GM18861 (cell line): ENCODE measurements at regions not wholly inside any gene's neighbourhood (a gene's known extent, or its start where the extent isn't known, plus 50 kb on each side); places are given as distances from the start of the nearest gene placed in this dataset.

ENCODE experiments used
- ATAC-seq: cut with Tn5 transposase; IDR thresholded peaks from one replicate; pipeline ENCODE4 v1.9.1; 2021; ENCODE audit not compliant: unreplicated experiment

DNA sequence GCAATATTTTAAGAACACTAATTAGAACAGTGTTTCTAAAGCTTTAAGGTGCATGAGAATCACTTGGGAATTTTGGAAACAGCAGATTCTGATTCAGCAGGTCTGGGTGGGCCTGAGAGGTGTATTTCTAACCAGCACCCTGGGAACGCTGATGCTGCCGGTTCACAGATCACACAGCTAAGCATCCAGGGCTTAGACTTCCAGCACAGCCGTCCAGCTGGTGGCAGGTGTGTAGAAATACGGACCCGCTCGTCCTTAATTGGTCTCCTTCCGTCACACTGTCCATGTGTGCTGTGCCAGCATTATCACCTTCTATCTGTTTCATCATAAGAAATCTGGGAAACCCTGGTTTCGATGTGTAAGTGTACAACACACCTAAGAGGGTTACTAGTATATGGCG is 1029.0 kb downstream of the EFNB2 start:
- no peak for ATAC-seq

DNA sequence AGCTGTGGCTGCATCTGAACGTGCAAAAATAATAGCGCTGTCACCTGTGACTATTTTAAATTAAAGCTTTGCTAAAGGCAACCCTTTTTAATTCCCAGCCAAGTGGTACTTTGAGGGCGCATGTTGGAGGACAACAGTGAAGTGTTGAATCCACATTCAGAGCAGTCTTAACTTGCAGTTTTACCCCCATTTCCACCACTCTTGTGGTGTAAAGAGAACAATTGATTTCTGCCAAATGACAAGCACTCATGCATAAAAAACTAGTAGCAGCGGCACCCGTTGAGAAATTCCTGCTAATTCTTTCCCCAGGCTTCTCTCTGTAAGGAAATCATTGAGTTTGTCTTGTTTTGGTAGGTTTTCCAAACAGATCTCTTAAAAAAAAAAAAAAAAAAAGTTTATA is 1033.3 kb downstream of the EFNB2 start:
- no peak for ATAC-seq

DNA sequence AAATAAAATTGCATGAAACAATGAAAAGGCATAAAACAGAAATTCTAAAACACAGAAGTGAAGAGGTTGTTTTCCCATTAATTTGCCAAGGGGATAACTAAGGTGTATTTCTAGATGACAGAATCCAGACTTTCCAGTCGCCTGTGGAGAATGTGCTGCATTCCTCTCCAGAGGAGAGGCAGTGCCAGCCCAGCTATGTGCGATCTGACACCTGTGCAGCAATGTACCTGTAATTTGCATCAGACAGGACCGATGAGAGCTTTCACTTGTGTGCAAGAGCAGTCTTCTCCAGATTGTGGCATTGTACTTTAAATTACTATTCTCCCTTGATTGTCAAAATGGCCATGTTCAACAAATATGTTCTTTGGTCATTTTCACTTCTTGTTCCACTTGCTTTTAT is 1037.9 kb downstream of the EFNB2 start:
- no peak for ATAC-seq

DNA sequence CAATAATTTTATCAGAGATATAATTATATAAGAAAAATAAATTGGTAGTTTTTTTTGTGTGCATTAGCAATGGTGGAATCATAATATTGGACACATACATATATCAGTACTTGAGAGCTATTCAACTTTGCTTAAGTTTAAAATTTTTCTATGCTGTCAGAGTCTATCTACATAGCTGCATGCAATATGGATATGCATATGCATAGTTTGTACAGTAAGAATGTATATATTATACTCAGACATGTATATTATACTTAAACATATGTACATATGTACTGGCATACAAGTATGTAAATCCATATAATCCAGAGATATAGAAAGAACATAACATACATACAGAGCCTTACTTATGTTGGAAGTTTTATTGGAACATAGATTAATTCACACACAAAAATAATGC is 1043.2 kb downstream of the EFNB2 start:
- no peak for ATAC-seq

DNA sequence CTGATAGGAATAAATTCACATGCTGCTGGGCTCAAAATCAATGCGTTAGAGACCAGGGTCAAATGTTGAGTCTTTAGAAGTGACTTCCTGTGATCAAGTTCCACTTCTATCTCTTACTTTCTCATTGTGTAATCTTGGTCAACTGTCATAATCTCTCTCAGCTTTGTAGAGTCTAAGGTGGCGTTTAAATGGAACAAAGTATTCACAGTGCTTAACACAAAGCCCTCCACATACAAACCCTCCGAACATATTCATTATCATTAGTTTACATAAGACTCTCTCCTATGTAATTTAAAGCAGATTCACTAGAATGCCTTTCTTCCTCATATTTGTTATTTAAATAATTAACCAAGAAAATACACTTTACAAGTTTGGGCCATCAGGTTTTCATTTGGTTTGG is 1044.1 kb downstream of the EFNB2 start:
- no peak for ATAC-seq

DNA sequence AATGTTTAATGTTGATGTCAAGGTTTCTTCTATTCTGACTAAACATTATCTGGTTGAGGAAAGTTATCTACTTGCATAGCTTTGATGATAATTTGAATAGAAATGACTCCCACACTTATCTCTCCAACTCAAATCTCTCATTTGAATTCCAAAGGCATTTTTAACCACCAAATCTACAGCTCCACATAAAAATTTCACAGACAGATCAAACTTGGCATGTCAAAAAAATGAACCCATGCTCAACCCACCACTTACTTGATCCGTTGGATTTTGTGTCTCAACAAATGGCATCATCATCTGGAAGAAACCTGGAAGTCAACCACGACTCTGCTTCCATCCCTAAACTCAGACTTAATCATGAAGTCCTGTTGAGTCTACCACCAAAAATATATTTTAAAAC is 1050.4 kb downstream of the EFNB2 start:
- ATAC-seq: no peak

DNA sequence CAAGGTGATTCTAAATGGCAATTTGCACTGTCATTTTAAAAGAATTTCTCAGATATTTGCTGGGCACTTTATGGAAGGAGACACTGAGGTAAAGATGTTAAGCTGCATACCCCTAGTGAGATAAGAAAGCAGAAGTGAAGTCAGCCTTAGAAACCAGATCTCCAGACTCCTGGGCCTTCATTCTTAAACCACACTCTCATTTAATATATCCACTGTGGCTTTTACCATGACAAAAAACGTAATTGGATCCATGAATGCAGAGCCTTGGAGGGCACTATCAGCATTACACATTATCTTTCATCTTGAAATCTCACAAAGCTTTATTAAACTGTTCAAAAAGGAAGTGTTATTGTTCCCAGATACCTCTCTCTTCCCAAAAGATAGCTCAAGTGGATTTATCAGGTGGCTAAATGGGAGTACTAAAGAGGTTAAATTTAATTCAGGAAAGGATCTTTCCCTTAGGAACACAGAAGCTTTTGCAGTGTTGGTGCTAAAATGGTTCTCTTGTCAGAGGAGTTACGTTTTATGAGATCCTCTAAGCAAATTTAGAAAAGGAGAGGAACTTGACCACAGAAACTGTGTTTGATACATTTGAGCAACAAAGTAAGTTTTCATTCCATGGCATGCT is 1060.4 kb downstream of the EFNB2 start:
- ATAC-seq: no peak

DNA sequence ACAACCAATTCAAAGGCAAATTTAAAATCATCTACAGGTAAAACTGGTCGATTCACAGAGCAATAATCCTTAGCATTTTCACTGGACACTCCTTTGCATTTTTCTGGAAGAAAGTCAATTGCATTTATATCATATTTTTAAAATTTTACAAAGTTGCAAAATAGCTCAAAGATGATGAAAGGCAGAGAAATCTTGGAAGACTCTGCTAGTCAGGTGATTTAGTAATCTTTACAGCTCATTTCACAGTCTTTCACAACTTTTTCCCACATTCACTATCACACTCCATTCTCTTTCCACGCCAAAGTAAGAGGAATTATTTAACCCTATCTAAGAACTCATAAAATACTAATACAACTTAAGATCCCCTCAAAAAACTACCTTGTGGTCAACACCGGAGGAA is 1063.8 kb downstream of the EFNB2 start:
- ATAC-seq: no peak

DNA sequence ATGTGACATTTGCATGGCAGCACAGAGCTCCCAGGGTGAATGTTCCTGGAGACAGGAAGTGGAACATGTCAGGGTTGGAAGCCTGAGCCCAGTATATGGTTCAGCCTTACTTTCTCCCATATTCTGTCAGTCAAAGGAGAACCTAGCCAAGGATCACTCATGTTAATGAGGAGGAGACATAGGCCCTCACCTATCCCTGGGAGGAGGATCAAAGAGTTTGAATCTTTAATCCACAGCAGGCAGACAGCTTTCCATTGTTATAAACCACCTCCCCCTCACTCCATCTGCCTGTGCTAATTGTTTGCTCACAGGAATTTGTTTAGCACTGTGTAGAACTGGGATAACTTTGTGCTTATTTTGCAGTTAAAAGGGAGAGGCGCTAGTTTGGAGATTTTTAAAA is 1069.1 kb downstream of the EFNB2 start:
- no peak for ATAC-seq

DNA sequence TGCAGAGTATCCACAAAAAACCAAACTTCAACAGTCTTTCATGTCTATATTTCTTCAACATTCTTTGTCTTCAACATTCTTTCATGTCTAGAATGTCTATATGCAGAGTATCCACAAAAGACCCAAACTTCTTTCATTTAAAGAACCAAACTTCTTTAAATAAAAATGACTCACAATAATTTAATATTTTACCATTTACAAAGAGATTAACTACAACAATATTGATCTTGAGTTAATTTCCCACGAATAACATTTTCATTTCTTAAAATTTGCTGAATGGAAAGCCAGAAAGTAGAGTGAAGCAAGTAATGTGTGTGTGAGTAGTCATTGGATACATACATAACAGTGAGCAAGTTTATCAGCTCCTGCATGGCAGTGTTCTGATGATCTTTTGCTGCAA is 1069.7 kb downstream of the EFNB2 start, which contains the start of gene DAOA:
TSS of gene DAOA (plus strand) at position 301 of the 400 bp plus-strand sequence.
- ATAC-seq: no peak

DNA sequence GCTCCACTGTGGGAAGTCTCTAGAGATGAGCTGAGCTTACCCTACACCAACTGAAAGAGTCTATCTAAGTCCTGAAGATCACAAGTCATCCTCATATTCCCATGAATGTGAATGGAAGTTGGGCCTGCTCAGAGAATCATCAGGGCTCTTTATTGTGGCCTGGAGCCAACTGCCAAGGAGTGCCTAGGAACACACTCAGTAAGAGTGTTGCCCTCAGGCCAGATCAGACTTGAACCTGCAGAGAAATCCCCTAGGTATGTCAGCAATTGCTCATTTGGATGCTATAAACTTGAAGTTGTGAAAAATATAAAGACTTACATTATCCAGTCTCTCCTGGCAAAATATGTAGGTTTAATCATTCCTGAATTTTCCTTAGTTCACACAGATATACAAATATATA is 1070.2 kb downstream of the EFNB2 start:
- ATAC-seq: no peak

DNA sequence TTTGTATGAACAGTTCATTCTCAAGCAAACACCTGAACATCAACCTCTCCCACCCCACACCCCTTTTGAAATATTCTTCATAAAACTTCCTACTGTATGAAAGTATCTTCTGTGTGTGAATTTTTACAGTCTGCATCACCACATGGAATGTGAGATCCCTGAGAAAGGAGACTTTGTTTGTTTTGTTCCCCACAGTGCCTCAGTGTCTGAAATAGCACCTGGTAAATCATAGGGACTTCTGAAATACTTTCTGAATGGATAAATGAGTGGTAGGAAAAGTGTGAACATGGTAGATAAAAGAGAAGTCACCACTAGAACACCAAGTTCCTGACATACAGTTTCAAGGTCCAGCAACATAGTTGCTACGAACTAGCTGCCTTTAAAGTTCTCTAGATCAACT is 1071.2 kb downstream of the EFNB2 start:
- ATAC-seq: no peak

DNA sequence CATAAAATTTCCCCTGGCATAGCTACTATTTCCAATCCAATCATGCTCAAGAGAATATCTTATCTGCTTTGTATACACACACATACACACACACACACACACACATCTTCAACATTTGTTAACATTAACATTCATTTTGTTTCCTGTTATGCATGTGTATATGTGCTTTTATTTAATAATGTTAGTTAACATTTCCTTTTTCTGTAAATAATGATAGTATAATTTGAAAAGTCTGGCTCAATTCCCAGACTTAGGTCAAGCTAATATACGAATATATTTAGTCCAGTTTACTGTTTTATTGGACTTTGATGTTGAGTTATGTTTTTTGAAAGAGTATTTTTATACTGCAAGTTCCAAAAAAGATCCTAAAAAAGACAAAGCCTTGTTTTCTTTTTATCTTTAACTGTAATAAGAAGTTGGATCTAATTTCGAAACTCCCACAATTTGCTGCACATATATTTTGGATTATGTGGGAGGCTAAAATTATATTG is 1072.4 kb downstream of the EFNB2 start:
- no peak for ATAC-seq

DNA sequence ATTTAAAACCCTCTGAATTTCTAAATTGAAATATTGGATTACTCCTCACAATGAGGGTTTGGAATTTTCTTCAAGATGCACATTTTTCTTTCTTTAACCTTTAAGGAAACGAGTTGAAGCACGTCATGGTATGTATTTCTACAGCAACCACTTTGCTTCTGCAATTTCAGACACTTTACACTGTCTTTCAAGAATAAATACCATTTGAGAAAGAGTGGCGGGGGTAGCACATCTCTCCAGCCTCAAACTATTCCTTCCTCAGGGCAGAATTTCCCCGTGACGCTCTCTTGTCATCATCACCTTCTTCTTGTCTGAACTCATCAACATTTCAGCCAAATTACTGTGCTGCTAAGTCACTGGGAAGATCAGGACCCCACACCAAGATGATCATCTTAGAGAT is 1073.4 kb downstream of the EFNB2 start:
- no peak for ATAC-seq

DNA sequence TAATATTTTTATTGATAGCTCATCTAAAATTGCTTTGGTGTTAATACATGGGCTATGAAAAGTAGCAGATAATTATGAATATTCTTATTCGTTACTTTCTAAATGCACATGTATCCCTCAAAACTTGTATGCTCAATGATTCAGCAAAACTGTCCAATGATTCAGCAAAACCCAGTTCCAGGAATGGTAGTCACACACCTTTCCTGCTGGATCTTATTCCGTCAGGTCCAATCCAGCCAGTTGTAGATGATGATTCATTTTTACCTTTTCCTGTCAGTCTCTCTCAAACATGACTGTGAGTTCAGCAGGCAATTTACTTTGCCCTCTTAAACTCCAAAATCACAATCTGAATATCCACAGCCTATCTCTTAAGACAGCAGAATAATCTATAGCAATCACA is 1082.6 kb downstream of the EFNB2 start:
- no peak for ATAC-seq

DNA sequence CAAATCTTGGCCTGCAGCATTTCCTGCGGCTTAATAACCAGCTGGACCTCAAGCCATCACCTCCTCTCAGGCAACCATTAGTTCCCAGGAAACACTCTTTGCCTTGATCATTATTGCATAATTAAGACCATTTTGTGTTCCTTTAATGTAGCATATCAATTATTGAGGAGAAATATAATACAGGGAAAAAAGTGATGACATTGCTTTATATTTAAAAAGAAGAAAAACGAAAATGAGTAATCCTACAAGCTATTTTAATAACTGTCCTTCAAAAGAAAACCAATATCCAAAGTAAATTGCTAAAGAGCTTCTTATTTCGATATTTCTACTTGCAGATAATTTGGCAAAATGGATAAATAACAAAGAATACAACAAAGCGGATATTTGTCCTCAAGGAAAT is 1084.7 kb downstream of the EFNB2 start:
- ATAC-seq: no peak

DNA sequence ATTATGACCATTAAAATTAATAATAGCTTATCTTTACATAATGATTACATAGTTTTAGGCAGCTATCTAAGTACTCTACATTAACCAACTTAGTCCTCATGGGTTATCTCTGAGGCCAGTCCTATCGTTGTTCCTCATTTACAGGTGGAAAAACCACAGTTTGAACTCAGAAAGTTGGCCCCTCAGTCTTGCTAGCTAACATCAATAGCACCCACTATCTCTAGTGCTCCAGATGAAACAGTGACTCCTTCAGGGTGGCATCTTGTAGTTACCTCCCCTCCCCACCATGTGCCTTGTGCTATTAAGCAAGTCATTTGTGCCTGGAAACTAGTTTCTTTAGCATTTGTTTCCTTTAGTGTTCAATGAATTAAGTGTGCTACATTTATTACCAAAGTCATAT is 1086.7 kb downstream of the EFNB2 start:
- ATAC-seq: no peak

DNA sequence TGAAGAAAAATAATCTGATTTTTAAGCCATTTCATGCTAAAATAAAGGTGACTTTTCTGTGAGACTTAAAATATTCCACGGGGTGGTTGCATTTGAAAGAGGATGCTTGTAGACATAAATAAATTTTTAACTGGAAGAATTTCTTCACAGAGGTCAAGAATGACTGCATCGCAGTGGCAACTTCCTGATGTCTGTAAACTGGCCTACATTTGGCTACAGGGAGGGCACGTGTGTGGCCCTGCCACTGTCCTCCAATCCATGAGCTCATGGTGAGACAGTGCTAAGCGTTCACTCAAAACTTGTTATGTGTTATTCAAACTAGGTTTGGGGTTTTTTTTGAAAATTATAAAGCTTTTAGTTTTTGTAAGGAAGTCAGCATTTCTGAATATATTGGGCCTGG is 1089.3 kb downstream of the EFNB2 start:
- no peak for ATAC-seq

DNA sequence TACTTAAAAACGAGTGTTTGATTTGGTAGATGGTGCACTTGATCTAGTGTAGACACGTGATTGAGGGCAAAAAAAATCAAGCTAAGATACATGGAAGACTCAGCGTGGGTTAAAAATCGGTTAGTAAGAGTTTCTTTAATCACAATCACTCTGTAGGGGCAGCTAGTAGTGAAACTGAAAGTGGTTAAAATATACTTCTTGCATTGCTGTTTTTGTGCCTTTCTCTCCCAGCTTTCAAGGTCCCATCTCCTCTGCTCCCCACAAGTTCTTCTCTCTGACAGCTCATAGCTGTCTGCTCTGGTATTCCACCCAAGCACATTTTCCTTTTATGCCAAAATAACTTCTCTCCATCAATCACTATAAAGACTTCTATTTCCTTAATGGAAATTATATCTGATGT is 1089.7 kb downstream of the EFNB2 start:
- ATAC-seq: no peak

DNA sequence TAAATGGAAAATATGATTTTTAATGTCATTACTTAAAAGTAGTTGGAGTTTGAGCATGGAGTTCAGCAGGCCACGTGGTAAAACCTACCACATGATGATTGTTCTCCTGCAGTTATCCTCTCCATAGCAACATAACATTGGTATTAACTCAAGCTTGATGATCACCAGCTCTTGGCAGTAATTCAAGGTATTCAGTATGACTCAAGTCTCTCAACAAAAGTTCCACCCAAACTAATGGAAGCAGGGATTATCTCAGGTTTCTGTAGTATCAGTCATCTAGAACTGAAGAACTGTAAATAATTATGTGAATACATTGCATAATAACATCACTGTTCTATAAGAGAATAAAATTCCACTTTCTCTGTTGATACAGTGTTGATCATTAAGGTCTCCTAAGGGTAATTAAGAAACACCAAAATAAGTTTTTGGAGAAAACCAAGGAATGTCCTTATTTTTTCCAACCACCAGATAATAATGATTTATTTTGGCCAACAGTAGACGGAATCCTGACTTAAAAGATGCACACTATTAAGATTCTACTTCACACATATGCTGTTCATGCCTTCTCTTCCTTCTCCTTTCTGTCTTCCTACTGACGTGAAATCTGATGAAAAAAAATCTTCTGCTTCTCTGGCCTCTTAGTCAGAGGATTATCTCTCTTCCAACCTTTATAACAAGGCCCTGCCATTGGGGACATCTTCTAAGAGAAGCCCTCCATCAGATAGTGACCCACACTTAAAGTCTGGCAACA is 1092.3 kb downstream of the EFNB2 start:
- no peak for ATAC-seq

DNA sequence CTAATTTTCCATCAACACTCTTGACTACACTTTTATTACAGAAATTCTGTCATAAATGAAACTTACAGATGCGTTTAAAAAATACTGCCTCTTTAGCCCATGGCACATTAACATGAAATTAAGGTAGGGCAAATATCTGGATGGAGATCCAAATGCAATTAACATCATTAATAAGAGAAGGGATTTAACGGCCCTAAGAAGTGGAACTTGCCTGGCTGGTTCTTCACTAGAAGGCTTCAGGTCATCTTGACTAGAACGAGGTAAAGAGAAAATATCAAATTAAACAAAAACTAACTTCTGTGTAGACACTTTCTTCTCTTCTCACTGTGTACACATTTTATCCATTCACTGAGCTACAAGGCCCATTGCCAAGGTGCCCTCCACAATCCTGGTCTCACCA is 1093.4 kb downstream of the EFNB2 start:
- ATAC-seq: no peak

DNA sequence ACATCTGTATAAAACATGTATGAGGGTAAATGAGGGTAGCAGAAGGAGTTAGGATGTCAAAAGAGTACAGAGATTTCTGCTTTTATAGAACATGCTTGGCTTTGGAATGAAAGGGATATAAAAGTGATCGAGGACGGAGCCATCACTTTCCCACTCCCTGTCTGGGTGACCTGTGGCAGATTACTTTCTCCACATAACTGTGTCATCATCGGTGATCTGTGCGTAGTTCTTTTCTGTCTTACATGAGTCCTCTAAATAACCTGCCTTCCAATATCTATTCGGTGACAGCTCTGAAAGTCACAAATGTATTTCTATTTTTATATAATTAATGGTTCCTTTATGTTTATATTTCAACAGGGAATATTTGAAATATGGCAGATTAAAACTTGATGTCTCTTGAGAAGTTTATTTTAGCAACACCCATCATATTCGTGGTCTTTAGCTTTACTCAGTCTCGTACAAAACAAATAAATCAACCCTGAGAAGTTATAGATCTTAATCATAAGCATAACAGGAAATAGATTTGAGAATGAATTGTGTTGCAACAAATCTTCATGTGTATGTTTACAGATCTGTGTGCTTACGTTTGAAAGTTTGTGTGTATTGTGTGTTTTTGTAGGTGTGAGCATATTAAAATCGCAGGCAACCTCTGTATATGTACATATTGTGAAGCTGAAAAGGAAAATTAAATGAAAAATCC is 1094.3 kb downstream of the EFNB2 start:
- no peak for ATAC-seq
